Kidney tubule cell (primary cell): ENCODE measurements at regions not wholly inside any gene's neighbourhood (a gene's known extent, or its start where the extent isn't known, plus 50 kb on each side); places are given as distances from the start of the nearest gene placed in this dataset.
"Not testable (repeated sequence)": the region's sequence is repeated elsewhere in the genome, so short reads cannot be mapped to it uniquely, and the experiment has no call there.

Experiments
- DNase-seq: peaks from one replicate; pipeline ENCODE4 v3.0.0-alpha.2; 2018; ENCODE audit warnings: low spot score

GRCh38 chrX:115357326-115358120 lies 68.0 kb downstream of the LUZP4 start:
- DNase-seq = no peak

GRCh38 chrX:115359508-115359907 lies 70.0 kb downstream of the LUZP4 start:
- not testable (repeated sequence) for DNase-seq

DNA sequence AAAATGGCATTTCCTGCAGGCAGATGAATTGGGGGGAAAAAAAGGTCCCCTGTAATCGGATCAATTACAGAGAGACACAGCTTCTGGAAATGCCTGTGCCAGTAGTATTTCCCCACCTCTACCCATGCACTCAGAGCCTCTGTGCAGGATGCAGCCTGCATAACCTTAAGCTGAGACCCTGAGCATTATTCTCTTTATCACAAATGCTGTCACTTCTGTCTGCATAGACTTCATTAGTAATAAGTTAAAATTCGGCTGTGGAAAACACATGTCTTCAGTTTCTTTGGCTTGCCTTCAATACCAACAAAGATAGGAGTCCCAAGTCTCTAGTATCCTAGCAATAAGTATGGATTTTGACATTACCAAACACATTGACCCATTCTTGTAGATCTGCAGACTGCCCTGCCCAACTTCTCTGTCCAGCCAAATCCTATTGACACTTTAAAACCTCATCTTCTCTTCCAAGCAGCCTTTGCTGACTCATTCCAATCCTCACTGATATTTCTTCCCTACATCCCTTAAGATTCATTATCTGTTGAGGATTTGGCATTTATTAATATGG lies 70.8 kb downstream of the LUZP4 start:
- DNase-seq = no peak

- DNase-seq = peak; percentile 37
Observed at GRCh38 chrX:115362334-115363095, 73.0 kb downstream of the LUZP4 start.

GRCh38 chrX:115363372-115363771 lies 73.9 kb downstream of the LUZP4 start:
- no peak for DNase-seq

DNA sequence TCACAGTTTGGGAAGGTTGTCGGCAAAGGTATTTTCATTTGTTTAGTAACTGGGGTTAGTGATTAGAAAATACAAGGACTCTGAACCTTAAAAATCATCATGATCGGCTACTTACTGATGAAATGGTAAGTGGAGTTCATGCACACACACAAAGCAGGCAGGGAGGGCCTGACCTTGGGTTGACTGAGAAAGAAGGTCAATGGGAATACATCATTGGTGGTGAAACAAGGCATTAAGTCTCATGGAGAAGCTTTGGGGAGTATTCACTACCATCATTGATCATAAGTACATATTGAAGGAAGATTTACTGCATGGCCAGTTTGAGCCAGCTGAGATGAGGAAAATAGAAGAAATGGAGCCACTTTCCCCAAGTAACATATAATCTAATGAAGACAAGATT lies 74.4 kb downstream of the LUZP4 start:
- DNase-seq = no peak

GRCh38 chrX:115364670-115365069 lies 75.2 kb downstream of the LUZP4 start:
- DNase-seq = no peak

- no peak for DNase-seq
Observed at GRCh38 chrX:115366535-115366934, 77.0 kb downstream of the LUZP4 start.

DNA sequence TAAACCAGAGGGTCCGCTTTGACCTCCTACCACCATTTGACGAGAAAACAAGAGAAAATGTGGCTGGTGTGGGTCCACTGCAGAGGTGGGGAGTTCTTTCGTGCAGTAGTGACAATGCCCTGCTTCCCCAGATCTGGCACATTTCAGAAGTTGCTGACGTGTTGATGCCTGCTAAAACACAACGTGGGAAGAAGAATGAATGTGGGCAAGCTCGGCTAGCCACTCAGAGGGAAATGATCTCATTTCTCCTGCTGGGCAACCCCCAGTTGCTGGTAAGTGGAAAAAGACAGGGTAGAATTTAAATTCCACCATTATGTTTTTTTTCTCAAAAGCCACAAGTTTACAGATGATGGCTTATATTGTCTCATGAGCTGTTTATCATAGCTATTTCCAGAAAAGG lies 77.9 kb downstream of the LUZP4 start:
- DNase-seq = peak; percentile 52

- DNase-seq = peak; percentile 55
Observed at GRCh38 chrX:115367951-115368350, 78.4 kb downstream of the LUZP4 start.

- DNase-seq = no peak
Observed at GRCh38 chrX:115368876-115369275, 79.4 kb downstream of the LUZP4 start.

- DNase-seq = peak; percentile 77
Observed at GRCh38 chrX:115372152-115372551, 82.6 kb downstream of the LUZP4 start.

- no peak for DNase-seq
Observed at GRCh38 chrX:115373308-115373707, 83.8 kb downstream of the LUZP4 start.

- DNase-seq = no peak
Observed at GRCh38 chrX:115378471-115378870, 89.0 kb downstream of the LUZP4 start.

DNA sequence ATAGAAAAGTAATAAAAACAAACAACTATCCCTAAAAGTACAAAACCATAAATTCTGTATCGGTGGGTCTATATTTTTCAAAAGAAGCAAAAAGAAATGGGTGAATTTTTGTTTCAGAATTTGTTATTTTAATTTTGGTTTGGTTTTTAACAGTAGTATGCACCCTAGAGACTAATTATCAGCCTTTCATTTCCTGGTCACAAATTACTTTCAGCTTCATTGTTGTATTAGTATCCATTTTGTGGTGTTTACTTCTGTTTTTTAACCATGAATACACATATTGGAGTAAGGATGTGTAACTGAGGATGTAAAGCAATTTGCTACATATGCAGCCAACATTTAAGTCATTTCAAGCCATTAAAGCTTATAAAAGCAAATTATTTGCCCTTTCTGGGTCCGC lies 97.8 kb downstream of the LUZP4 start:
- DNase-seq = no peak

DNA sequence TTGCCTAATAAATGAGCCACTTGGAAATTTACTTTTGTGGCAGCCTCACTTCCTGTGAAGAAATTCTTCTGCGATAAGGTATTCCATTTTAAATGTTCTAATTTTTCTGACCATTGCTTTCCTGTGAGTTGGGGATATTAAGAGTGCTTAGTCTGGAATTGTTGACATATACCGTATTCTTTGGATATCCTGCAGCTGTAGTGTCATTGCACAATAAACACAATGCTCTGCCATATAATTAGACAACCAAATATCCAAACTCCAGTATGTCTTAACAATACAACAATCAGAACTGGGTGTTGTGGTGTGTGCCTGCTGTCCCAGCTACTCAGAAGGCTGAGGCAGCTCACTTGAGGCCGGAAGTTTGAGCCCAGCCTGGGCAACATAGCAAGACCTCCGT lies 99.4 kb downstream of the LUZP4 start:
- no peak for DNase-seq

GRCh38 chrX:115390078-115390477 lies 100.6 kb downstream of the LUZP4 start:
- DNase-seq = no peak

DNA sequence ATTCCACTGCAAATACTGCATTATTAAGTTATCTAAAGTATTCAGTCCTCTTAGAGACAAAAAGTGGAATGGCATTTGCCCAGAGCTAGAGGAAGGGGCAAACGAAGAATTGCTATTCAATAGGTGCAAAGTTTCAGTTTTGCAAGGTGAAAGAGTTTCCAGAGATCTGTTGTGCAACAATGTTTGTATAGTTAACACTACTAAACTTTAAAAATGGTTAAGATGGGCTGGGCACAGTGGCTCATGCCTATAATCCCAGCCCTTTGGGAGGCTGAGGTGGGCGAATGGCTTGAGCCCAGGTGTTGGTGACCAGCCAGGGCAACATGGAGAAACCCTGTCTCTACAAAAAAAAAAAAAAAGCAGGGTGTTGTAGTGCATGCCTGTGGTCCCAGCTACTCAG lies 102.5 kb downstream of the LUZP4 start:
- DNase-seq = no peak

DNA sequence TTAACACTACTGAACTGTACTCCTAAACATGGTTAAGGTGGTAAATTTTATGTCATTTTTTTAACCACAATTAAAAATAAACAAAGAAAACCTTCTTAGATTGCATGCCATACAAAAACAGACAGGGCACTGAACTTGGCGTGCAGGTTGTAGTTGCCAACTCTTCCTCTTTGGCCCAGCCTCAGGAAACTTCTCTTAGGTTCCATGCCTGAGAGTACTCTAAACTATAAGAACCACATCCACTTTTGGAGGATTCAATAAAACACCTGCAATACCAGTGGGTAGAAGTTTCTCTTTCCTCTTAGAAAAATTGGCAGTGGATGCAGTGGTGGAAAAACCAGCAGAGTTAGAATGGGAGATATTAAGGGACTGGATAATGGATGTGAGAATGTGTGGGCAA lies 103.4 kb downstream of the LUZP4 start:
- DNase-seq = no peak

DNA sequence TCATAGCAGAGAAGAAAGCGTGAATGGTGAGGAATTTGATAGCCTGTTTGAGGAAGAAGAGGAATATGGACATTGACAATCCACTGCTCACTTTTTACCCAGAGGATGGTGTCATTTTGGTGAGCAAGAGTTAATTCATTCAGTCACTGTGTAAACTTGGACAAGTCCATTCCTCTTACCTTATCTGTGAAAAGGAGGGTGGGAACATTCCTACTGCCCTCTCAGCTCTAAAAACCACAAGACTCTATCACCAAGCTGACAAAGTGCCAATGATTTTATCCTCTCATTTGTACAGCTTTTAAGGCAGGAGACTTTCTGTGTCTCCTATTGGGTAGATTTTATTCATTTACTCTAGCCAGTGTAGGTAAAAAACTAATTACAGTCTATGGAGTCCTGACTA lies 103.8 kb downstream of the LUZP4 start:
- peak; percentile 91 for DNase-seq

GRCh38 chrX:115394806-115395205 lies 105.3 kb downstream of the LUZP4 start:
- DNase-seq = not testable (repeated sequence)

DNA sequence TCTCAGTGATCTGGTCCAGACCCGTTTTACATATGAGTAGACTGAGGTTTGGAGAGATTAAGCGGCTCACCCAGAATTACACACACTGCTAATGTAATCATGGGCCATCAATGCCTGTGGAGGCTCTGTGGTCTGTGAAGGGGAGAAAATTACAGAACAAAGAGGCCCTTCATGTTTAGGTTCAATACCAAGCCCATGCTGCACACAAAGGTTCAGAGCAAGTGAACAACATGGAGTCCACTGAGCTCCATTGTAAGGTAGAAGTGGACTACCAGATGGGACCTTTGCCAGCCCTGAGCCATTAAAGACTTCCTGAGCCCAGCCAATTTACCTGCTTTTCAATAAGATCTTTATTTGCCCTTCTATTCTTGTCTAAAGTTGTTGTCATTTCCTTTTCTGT lies 109.8 kb downstream of the LUZP4 start:
- no peak for DNase-seq

DNA sequence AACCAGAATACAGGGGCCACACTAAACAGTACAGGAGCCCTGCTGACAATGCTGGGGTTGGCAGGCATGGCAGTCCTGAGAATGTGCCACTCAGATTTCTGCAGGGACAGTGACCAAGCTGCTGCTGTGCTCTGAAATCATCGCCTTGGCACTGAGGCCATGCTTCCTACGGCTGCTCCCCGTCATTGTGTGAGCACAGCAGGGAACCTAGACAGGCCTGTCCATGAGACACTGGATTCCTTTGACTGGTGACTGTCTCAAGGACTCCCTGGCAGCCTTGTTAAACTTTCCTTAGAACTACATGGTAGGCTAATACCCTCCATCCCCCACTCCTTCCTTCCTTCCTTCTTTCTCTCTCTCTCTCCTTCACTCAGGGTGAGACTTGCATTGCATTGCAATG lies 111.4 kb downstream of the LUZP4 start:
- no peak for DNase-seq
